Effector memory CD8-positive, alpha-beta T cell (primary cell): ENCODE measurements at regions not wholly inside any gene's neighbourhood (a gene's known extent, or its start where the extent isn't known, plus 50 kb on each side); places are given as distances from the start of the nearest gene placed in this dataset.

Experiments
- ATAC-seq: fragments of 150-1000 bp; cut with Tn5 transposase; replicated peaks from 2 replicates; pipeline ENCODE4 v1.10.0; 2021; ENCODE audit warnings: mild to moderate bottlenecking, moderate library complexity
- DNase-seq, 3 experiments: peaks; one replicate each; pipeline ENCODE4 v3.0.0; 2021
- H3K27ac Mint-ChIP-seq, 2 donors: one replicate each; pipeline ENCODE4 v1.8.0; 2022; ENCODE audit warnings: mild to moderate bottlenecking in 2 of 2, mixed read lengths in 2 of 2, moderate library complexity in 2 of 2
- H3K27me3 Mint-ChIP-seq, 2 donors: one replicate each; pipeline ENCODE4 v1.8.0; 2022; ENCODE audit warnings: mixed read lengths in 2 of 2
- H3K36me3 Mint-ChIP-seq: one replicate; pipeline ENCODE4 v1.8.0; 2022; ENCODE audit warnings: mild to moderate bottlenecking, moderate library complexity, mixed read lengths; ENCODE audit not compliant: insufficient read depth
- H3K4me1 Mint-ChIP-seq, 2 donors: one replicate each; pipeline ENCODE4 v1.8.0; 2022; ENCODE audit warnings: low read depth in 2 of 2, mixed read lengths in 2 of 2
- H3K4me3 Mint-ChIP-seq, 2 donors: one replicate each; pipeline ENCODE4 v1.8.0; 2022; ENCODE audit warnings: mild to moderate bottlenecking in 2 of 2, mixed read lengths in 2 of 2, moderate library complexity in 2 of 2
- H3K9me3 Mint-ChIP-seq, 2 donors: one replicate each; pipeline ENCODE4 v1.8.0; 2022; ENCODE audit warnings: mixed read lengths in 2 of 2

DNA sequence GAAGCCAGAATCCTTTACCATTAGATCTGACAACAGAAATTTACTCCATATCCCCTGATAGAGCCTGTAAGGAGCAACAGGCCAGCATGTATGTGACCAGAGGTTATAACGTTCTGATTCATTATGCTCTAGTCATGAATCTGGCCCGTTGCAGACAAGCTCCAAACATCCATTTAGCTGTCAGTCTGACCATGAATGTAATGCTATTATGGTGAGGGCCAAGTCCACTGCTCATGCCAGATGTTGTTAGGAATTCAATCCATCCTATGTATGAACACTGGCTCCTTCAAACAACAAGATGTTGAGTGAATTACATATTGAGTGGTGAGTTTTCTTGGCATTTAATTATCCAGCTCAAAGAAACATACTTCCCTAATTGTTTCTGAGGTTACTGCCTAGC is 610.1 kb upstream of the ANKRD30A start:
- Mint-ChIP-seq H3K4me1 (no peaks in the 10 kb centered on the region), H3K27ac (no peak overlapping the region), H3K9me3 (peaks cover 7 to 9% of the 10 kb centered on the region in 2 donors), H3K4me3 (no peak overlapping the region), H3K36me3 (no peaks in the 10 kb centered on the region), H3K27me3 (no peaks in the 10 kb centered on the region)
- DNase-seq (no peak), ATAC-seq (no peak)

DNA sequence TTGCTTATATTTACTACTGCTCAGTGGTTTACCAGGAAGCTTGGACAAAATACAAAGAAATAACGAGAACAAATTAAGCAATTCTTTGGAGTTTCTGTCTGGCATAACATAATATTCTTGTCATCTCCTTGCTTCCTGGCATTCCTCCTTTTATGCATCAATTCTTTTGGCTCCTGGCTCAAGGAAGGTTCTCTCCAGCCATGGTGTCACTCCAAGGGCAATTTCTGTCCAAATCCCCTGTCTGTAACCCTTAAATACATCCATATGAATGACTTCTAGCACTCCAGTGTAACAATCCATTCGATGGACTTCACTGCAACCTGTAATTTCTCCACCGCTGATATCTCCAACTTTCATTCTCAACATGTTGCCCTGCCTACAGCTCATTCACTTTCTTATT is 617.7 kb upstream of the ANKRD30A start:
- Mint-ChIP-seq H3K27ac (no peak overlapping the region), H3K4me3 (no peak overlapping the region), H3K27me3 (no peaks in the 10 kb centered on the region), H3K9me3 (peaks cover 5 to 15% of the 10 kb centered on the region in 2 donors), H3K4me1 (no peaks in the 10 kb centered on the region), H3K36me3 (no peaks in the 10 kb centered on the region)
- no peak for ATAC-seq
- DNase-seq: no peak

DNA sequence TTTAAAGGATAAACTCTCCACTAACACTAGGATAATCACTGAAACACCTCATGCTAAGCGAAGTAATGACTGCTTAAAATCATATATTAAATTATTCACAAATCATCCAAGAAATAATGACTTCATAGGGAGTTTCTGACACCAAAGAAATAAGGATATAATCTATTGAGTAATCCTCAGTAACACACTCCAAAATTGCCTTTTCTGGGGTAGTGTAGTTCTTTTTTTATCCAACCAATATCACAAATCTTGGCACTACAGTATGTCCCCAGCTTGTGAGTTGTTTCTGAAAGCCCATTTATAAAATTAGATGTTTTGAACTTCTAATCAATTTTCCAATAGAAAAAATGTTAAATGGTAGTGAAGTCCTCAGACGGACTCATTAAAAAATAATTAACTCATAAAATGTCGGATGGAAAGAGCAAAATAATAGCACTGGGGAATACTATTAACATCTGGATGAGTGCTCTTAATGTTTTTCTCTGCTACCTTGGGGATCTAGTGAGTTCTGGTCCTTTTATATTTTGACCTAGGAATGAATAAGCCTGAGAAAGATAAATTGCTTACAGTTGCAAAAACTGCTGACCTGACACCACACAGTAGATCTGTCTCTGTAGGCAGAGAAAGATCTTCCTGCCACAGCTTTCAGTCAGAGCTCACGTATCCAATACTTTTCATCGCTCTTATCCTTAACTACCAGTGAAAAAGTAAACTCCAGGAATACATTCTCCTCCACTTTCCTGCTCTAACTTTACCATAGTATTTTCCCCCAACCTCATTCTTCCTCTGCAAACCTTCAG is 618.5 kb upstream of the ANKRD30A start:
- ATAC-seq (no peak), DNase-seq (no peak)
- Mint-ChIP-seq H3K4me1 (no peaks in the 10 kb centered on the region), H3K27me3 (no peaks in the 10 kb centered on the region), H3K36me3 (no peaks in the 10 kb centered on the region), H3K27ac (no peak overlapping the region), H3K4me3 (no peak overlapping the region), H3K9me3 (peaks cover 6 to 15% of the 10 kb centered on the region in 2 donors)

DNA sequence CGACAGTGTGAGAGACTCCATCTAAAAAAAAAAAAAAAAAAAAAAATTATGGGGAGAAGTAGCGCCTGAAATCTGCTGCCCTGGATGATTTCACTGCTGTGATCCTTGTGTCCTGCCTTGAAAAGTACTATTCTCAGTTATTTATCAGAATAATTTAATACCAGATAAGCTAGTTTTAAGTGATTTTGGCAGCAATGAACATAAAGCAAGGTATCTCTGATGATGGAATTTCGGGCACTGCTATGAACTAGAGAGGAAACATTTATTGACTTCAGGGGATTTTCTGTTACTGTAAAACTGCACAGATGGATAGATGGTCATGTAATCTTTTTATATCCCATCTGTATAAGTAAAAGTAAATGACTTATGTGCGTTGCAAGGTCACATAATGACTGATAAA is 619.1 kb upstream of the ANKRD30A start:
- Mint-ChIP-seq H3K9me3 (peaks cover 6 to 11% of the 10 kb centered on the region in 2 donors), H3K27ac (no peak overlapping the region), H3K4me1 (no peaks in the 10 kb centered on the region), H3K4me3 (no peak overlapping the region), H3K36me3 (no peaks in the 10 kb centered on the region), H3K27me3 (no peaks in the 10 kb centered on the region)
- ATAC-seq (no peak), DNase-seq (no peak)

DNA sequence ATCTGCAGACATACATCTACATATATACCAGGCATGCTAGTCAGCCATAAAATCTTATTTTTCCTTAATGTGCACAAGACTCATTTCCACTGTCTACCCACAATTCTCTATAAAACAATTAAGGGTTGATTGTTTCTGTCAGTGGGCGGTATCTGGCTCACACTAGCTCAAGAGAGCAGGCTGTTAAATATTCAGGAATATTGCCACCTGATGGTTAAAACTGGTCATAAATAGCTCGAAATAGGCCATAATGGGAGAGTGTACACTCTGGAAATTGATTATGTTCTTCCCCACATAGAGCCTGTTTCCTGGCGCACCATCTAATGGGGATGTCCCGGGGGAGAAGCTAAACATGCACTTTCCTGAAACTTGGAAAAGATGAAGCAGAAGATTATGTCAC is 620.6 kb upstream of the ANKRD30A start:
- H3K36me3 Mint-ChIP-seq: no peaks in the 10 kb centered on the region
- no peaks in the 10 kb centered on the region for H3K4me1 Mint-ChIP-seq

DNA sequence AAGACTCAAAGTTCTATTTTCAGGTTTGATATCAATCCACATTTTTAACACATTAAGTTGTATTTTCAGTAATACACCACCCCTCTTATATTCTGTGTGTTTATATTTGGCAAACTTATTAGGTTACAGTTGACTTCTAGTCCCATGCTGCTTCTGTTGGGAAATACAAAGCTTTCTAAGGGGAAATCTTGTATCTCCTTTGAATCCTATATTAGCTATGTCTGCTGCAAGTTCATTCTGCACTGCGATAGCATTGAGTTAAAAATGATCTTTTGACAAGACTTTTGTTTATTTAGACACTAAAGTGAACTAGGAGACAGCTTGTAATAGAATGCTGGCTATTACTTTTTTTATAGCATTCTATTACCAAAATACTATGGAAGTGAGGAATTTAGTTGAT is 625.1 kb upstream of the ANKRD30A start:
- Mint-ChIP-seq H3K27ac (no peak overlapping the region), H3K36me3 (no peaks in the 10 kb centered on the region), H3K4me3 (no peak overlapping the region), H3K4me1 (no peaks in the 10 kb centered on the region), H3K9me3 (peaks cover 3 to 6% of the 10 kb centered on the region in 2 donors), H3K27me3 (no peaks in the 10 kb centered on the region)
- DNase-seq (no peak), ATAC-seq (no peak)

More for the DNA sequence above, 620.6 kb upstream of the ANKRD30A start:
- no peak overlapping the region for H3K27ac Mint-ChIP-seq
- ATAC-seq (no peak), DNase-seq (no peak)
- H3K9me3 Mint-ChIP-seq: peaks cover 6 to 11% of the 10 kb centered on the region in 2 donors
- no peak overlapping the region for H3K4me3 Mint-ChIP-seq
- no peaks in the 10 kb centered on the region for H3K27me3 Mint-ChIP-seq

DNA sequence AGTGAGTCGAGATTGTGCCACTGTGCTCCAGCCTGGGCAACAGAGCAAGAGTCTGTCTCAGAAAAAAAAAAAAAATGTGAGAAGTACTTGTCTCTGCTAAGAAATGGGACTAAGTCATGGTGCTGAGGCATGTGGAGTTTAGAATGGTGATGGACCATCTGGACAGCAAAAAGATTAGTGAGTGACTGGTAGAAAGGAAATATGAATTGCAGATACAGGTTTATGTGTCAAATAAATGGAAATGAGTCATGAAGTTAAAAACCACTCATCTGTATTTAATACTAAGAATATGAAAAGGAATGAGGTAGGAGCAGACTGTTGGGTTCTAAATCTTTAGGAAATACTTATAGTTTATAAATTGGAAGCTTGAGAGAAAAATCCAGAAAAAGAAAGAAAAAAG is 625.7 kb upstream of the ANKRD30A start:
- no peak for ATAC-seq
- Mint-ChIP-seq H3K9me3 (peaks cover 3 to 6% of the 10 kb centered on the region in 2 donors), H3K27me3 (no peaks in the 10 kb centered on the region), H3K4me1 (no peaks in the 10 kb centered on the region), H3K36me3 (no peaks in the 10 kb centered on the region), H3K27ac (no peak overlapping the region), H3K4me3 (no peak overlapping the region)
- DNase-seq: no peak

DNA sequence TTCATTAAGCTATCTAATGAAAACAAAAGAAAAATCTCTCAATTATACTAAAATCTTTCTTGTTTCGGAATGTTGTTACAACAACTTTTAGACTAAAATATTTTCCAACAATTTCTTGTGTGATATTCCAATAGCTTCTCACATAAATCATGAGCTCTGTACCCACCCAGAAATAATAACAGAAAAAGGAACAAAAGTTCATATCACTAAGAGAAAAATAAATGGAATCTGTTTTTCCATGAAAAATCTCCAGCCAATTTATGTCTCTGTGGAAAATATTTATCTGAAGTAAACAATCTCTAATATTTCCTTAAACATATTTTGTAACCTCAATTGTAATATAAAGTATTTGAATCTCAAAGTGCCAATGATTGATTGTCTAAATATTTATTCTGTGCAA is 628.6 kb upstream of the ANKRD30A start:
- no peaks in the 10 kb centered on the region for H3K36me3 Mint-ChIP-seq
- no peak overlapping the region for H3K27ac Mint-ChIP-seq
- no peaks in the 10 kb centered on the region for H3K27me3 Mint-ChIP-seq
- H3K4me3 Mint-ChIP-seq: no peak overlapping the region
- DNase-seq (no peak), ATAC-seq (no peak)
- no peaks in the 10 kb centered on the region for H3K4me1 Mint-ChIP-seq
- peaks cover 1 to 13% of the 10 kb centered on the region in 2 donors for H3K9me3 Mint-ChIP-seq

DNA sequence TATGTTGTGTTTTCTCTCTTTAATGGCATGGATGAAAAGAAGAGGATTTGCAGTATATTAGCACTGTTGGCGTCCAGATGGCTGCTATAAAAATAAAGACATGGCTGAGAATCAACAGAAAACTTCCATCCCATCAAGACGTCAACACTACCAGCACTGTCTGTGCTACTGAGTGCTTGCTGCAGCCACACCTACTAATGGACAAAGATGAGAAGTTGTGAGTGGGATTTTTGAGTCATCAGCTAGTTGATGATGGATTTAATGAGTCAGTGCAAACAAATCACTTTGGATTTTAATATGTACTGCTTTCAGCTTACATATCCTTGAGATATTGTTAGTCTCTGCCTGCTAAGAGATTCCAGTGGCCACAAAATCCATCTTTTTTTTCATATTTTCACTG is 631.0 kb upstream of the ANKRD30A start:
- H3K4me1 Mint-ChIP-seq: no peaks in the 10 kb centered on the region
- ATAC-seq (no peak), DNase-seq (no peak)
- no peak overlapping the region for H3K4me3 Mint-ChIP-seq
- no peak overlapping the region for H3K27ac Mint-ChIP-seq
- no peaks in the 10 kb centered on the region for H3K36me3 Mint-ChIP-seq
- peaks cover 4 to 13% of the 10 kb centered on the region in 2 donors for H3K9me3 Mint-ChIP-seq
- H3K27me3 Mint-ChIP-seq: no peaks in the 10 kb centered on the region

DNA sequence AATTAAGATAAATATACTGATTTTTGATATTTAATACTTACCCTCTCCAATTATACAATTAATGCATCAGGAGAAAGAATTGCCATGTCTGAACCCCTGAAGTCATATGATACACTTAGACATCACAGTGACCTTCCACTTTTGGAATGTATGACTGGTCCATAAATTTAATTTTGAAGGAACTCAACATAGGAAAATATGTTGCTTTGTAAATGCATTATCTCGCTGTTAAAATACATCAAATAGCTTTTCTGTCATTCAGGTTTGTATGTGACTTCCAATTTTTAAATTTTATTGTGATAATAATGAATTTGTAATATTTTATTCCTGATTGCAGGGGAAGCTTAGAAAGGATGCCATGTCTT is 631.9 kb upstream of the ANKRD30A start:
- ATAC-seq (no peak), DNase-seq (no peak)
- H3K9me3 Mint-ChIP-seq: peaks cover 5 to 13% of the 10 kb centered on the region in 2 donors
- no peak overlapping the region for H3K27ac Mint-ChIP-seq
- no peaks in the 10 kb centered on the region for H3K4me1 Mint-ChIP-seq
- H3K4me3 Mint-ChIP-seq: no peak overlapping the region
- no peaks in the 10 kb centered on the region for H3K36me3 Mint-ChIP-seq
- no peaks in the 10 kb centered on the region for H3K27me3 Mint-ChIP-seq

DNA sequence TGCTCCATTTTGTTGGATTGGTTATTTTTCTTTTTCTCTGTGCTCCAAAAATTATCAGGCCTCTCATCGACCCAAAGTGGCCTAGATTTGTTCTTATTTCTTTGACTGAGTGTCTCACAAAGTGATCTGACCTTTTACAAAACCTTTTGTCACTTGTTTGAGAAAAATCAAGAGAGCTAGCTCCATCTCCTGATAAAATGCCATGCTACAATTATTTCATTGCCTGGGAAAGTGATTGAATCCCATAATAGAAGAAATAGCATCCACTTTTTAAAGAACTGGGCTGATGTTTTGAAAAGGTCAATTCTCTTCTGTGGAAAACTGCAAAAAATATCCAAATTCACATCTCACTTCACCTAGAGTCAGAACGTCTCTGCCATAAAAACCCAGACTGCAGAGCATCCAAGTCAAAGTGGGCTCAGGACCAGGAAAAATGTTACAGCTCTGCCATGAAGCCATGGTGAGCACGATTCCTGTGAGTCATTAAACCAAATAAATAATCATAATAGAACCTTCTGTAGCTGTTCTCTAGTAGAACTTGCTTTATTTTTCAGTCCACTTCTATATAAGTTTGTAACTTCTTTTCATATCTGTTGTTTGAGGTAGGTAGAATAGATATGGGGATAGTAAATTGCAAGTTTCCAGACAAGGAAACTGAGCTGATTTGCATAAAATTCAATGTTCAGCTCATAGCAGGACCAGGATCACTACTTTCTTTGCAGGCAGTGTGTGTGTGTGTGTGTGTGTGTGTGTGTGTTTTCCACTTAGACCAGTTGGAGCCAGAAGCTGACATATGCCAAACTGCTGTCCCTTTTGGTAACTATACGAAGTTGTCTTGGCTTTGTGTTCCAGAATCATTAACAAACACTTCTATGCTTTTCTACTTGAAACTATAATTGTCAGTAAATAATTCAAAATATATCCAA is 632.5 kb upstream of the ANKRD30A start:
- no peaks in the 10 kb centered on the region for H3K4me1 Mint-ChIP-seq
- H3K36me3 Mint-ChIP-seq: no peaks in the 10 kb centered on the region
- ATAC-seq (no peak), DNase-seq (no peak)
- H3K27me3 Mint-ChIP-seq: no peaks in the 10 kb centered on the region
- no peak overlapping the region for H3K27ac Mint-ChIP-seq
- peaks cover 5 to 13% of the 10 kb centered on the region in 2 donors for H3K9me3 Mint-ChIP-seq
- H3K4me3 Mint-ChIP-seq: no peak overlapping the region

DNA sequence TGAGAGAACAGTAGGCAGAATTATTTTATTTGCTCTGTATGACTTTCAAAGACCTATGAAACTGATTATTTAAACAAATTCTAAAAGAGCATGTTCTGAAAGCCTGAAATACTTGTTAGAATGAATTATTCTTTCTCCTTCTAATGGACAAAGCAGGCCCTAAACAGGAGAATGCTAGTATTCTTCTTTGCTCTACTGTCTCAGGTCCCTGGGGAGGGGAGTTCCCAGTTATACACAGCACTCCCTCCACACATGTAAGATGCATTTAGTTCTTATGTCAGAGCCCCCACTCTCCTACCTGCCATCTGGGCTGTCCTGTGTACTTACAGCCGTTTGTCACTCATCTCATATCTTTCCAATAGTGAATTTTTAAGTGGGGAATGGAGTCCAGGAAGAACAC is 633.5 kb upstream of the ANKRD30A start:
- no peak for DNase-seq
- Mint-ChIP-seq H3K4me1 (no peaks in the 10 kb centered on the region), H3K27me3 (no peaks in the 10 kb centered on the region), H3K9me3 (peaks cover 5 to 13% of the 10 kb centered on the region in 2 donors), H3K27ac (no peak overlapping the region), H3K4me3 (no peak overlapping the region), H3K36me3 (no peaks in the 10 kb centered on the region)
- ATAC-seq: no peak

DNA sequence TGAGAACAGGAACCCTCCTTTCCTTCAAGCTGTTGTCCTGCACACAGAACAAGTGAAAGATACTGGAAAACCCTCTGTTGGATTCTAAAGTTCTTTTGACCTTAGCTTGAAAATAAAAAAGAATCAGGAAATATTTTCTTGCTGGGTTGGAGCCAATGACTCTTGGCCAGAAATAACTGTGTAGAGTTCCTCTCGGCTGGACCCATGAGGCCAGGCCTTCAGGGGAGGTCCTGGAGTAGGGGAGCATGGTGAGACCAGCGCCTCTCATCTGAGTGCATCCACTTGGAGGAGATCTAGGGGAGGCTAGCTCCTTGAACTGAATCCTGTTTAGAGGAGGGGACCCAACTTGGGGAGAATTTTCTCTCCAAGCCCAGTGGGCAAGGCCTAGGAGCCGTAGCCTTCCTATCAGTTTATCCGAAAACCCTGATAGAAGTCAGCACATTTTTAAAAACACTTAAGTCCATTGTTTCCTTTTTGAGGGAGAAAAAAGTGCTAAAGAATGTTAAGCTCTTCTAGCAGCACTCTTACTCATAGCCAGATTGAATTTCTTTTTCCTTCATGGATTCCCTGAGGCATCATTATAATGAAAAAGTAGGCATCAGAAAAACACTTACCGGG is 635.7 kb upstream of the ANKRD30A start:
- Mint-ChIP-seq H3K4me1 (no peaks in the 10 kb centered on the region), H3K27ac (no peak overlapping the region), H3K4me3 (no peak overlapping the region), H3K27me3 (no peaks in the 10 kb centered on the region), H3K36me3 (no peaks in the 10 kb centered on the region), H3K9me3 (peaks cover 6 to 13% of the 10 kb centered on the region in 2 donors)
- no peak for ATAC-seq
- no peak for DNase-seq
